NCI-H187 (cell line): ENCODE measurements at regions not wholly inside any gene's neighbourhood (a gene's known extent, or its start where the extent isn't known, plus 50 kb on each side); places are given as distances from the start of the nearest gene placed in this dataset.
A peak's percentile ranks its signal among the peaks of the same experiment; 100 is the strongest.

Source experiments
- DNase-seq, 2 experiments: peaks; one replicate each; lab custom pipeline; 2025; lab: John Stamatoyannopoulos, UW

DNA sequence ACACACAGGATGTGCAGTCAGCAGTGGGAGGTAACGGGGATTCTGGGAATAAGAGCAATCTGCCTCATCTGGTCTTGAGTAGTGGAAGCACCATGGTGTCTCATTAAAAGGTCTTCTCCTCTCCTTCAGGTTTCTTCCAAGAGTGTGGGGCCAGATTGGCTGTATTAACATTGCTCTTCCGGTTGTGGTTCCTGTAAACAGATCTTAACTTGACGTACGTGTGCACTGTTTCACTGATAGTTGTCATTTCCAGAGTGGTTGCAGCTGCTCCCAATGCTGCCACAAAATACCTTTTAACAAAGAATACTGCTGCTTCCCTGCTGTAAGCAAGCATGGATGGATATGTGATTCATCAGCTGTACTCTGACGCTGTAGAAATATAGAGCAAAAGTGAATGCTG, 1443.4 kb upstream of the TENM3 start:
- no peak for DNase-seq

DNA sequence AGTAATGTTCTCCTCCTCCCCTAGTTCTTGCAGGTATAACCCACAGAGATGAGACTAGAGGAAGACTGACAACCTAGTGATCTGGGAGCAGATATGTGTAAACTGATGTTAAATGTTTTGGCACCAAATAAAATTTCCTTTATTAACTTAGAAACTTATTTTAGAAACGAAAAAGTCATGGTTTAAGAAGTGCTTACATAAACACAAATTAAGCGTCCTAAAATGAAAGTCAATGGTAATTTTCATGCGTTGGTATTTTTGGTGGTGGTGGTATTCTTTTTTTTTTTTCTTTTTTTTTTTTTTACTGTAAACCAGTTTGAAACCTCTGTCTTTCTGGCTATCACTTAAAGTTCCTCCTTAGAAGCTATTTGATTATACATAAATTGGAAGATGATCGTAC, 1438.1 kb upstream of the TENM3 start:
- no peak for DNase-seq

DNA sequence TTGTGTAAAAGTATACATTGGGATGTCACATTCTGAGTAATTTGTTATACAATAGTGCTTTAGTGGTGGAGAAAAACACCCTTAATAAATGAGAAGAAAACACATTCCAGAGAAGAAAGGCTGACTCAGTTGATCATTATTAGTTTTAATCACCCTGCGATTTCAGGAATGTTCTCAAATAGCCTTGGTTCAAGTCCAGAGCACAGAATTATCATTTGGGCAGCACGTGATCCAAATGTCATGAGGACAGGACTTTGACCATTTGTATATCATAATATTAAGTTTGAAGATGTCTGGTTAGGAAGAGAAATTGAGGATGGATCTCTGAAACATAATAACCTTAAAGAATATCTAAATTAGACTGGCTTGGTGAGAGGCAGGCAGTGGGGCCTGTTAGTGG, 1434.3 kb upstream of the TENM3 start:
- DNase-seq = no peak

DNA sequence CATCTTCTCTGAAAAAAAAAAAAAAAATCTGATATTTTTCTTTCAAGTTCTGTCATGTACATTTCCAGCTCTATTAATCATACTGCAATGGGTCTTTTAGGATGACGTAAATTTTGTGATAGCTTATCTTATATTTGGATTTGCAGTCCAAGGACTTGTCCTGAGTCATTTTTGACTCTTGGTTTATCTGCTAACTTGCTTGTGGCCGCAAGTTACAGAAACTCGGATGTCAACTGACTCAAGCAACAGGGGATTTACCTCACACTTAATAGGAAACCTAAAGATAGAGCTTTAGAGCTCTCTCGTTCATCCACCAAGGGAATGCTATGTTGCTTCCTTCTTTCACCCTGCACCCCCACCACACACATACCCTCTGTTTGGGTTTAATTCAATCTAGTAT, 1433.8 kb upstream of the TENM3 start:
- no peak for DNase-seq

DNA sequence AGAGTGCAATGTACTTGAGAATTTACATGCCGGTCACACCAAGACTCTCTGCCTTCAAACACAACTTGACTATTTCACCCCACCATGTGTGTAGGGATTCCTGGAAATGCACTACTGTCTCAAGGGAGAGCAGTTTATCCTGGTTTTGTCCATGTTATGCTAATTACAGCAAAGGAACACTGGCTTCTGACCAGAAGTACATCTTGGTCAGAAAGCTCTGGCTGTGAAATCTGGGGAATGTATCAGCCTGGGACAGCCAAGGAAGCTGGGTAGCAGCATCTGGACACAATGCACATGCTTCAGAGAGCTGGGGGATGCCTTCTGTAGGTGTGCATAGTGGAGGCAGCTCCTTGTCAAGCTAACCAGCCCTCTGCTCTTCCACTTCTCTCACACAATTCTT, 1432.6 kb upstream of the TENM3 start:
- DNase-seq = no peak

DNA sequence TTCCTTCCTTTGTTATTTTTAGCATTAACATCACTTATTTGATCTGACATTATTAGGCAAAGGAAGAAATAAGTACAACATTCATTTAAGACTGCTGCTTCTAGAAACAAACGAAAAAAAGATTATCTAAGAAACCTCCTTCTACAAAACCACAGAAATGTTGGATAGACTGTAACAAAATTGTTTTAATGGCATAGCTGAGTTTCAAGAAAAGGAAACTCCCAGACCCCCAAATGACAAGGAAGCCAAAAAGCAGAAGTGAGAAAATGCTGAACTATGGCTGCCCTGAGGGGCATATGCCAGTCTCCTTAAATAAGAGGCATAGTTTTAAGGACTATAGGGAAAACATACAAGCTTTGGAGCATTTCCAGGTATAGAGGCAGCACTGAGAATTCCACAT, 1431.6 kb upstream of the TENM3 start:
- DNase-seq = no peak

DNA sequence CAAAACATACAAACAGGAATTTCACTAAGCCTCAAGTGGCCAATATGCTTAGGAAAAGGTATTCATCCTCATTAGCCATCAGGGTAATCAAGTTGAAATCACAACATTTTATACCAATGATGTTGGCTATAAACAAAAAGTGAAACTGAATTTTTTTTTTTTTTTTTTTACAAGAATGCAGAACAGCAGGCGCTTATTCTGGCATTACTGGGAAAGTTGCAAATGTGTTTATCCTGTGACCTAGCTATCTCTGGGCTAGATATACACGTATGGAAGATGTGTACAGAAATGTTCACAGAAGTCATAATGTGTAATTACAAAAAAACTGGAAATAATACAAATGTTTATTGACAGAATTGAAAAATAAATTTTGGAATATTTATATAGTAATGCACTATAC, 1430.4 kb upstream of the TENM3 start:
- no peak for DNase-seq

DNA sequence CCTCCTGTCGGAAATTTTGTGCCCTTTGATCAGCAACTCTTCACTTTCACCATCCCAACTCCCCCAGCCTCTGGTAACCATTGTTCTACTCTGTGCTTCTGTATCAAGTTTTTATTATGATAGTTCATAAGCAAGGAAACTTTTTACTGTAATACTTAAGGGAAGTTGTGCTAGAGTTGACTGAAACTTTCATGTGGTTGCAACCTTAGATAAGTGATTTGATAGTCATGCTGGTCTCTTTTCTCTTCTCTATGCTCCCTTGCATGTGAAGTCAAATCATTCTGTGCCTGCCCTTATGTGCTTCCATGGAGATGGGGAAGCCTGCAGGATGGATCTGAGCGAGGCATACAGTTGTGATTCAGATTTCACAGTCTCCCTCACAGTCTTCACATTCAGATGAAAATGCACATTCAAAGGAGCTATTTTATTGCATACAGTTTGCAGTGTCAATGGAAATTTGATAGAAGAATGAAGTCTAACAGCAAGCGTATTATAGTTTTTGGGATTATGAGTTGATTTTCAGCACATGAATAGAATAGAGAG, 1428.3 kb upstream of the TENM3 start:
- DNase-seq = no peak

DNA sequence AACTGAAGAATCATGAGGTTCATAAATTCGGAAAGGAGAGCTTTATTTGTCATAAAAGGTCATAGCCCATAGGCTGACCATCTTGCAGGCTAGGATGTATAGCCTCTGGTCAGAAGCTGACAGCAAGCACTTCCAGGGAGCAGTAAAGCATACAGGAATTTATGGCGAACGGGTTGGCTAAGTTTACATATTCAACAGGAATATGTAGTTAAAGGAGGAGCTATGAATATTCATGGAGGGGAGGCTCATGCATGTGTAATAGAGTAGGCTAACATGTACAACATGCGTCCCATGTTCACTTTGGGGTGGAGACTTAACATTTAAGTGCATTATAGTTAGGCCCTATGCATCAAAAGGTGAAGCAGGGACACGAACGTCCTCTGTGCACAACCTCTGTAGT, 1425.7 kb upstream of the TENM3 start:
- DNase-seq = no peak

DNA sequence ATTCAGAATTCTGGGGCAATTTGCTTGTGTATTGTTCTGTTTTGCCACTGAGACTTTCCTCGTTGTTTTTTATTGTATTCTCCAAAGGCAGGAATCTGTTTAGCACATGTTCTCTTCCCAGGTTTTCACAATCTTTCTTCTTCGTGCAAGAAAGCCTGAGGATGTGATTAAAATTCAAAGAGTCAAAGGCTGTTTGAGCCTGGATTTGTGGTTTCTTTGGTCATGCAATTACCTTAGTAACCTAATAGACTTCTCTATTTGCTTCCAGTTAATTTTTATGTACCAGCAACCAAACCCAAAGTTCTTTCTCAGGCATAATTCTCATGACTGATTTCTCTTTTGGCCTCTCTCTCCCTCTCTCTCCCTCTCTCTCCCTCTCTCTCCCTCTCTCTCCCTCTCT, 1420.1 kb upstream of the TENM3 start:
- DNase-seq = no peak

DNA sequence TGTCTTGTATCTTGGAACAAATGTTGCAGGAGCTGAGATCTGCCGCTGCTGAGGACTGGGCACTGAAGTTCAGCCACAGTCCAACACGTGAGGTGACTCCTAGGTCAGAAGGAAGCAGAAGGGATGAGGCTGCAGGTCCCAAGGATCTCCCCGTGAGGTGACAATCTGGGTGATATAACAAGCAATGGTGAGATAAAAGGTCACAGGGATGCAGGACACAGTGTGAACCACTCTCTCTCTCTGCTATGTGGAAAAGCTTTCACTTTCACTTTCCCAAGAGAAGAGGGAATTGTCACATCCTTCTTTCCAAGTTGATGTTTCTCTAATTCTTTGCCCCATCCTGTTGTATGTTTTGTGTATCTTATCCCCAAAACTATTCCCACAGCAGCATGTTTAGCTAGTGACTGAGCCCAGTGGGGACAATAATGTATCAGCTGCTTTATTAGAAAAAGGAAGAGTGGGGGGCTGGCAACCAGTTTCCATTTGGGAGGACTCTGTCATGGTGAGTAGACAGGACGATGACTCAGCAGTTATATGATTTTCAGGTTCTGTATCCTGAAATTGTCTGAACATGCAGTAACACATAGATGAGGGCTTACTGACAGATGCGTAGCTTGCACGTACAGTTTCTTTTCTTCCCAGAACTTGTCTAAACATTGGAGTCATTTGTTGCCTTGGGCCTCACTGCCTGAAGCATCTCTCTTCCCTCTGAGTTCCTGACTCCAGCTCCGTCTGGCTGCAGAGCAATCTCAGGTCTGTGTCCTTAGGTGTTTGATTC, 1415.8 kb upstream of the TENM3 start:
- no peak for DNase-seq

DNA sequence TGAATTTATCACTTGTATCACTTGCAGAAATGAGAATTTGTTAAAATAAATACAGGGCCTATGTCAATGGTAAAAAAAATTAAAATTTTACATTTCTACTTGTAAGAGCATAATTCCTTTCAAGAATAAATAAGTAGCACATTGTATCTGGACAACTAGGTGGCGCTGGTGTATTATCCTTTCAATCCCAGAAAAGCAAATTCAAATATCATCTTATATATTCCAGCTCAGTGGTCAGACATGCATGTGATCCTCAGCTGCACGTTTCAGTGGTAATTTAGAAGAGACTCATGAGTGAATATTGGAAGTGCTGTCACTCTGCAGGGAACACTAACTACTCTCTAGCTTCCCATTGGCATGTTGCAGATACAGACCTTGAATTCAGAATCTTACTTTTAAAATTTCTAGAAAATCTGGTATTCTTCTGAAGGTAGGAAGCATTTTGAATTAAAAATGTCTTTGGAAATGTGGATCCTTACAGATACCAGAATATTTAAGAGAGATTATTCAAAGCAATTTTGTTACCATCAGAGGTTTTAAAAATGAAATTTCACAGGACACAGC, 1414.7 kb upstream of the TENM3 start:
- DNase-seq = peak; percentile 6 to 34

DNA sequence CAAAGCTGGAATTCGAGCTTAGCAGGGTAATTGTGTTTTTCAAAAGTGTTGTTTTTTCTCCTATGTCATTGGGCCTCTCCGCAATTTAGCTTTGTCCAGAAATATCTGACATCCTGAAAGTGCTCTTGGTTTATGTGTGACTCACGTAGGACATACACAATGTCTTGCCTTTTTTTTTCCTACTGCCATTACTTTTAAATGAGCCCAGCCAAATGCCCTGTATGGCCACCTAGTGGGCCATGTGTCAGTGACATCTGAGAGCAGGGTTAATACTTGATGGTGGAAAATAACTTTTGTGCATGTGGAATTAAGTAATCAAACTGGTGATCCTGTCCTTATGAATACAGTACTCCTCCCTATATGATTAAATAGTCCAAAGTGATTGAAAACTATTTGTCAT, 1411.1 kb upstream of the TENM3 start:
- DNase-seq = no peak

DNA sequence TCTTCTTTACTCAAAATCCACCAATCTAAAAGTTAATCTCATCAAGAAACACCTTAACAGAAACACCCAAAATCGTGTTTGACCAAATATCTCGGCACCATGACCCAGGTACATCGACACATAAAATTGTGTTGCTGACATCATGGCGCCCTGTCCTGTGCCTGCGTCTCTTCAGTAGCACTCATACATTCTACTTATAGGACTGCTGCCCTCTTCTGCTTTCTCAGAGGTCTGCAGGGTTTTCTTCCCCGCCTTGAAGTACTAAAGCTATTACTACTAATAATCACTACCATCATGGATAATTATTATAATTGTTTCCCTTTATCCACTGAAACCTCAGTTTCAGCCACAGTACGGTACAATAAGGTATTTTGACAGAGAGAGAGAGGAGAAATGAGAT, 1403.1 kb upstream of the TENM3 start:
- DNase-seq = no peak

DNA sequence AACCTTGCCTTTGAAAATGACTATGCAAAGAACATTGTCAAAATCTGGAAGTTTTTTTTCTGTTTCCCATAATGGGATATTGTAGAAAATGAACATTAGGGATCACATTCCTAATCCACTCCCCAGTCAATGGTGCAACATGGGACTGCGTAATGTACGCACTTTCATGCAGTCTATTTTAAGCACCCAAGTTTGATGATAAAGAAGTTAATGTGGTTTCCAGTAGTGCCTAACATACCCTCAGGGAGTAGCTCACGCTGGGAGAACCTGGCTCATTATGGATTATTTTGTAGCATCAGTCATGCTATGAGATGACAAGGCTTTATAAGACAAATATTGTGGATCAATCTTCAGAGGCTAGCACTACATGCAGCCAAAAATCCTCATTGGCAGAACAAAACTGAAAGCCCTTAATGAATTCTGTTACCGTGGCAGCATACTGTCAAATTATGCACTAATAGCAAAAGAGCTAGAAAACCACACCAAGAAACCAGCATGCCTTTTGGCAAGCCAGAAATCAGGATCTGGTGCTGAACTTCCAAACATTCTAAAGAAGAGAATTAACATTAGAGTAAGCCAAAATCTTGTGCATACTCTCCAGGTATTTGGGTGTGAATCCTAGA, 1392.8 kb upstream of the TENM3 start:
- DNase-seq = no peak

DNA sequence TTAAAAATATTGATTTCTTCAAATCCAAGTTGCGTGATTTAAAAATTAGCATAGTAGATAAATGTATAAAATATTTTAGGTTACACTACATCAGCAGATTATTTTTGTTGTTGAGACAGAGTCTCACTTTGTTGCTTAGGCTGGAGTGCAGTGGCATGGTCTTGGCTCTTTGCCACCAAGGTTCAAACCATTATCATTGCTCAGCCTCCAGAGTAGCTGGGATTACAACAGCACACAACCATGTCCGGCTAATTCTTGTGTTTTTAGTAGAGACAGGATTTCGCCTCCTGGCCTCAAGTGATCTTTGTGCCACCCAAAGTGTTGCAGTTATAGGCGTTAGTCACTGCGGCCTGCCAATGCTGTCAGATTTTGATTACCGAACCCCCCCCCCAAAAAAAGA, 1390.5 kb upstream of the TENM3 start:
- DNase-seq = no peak

DNA sequence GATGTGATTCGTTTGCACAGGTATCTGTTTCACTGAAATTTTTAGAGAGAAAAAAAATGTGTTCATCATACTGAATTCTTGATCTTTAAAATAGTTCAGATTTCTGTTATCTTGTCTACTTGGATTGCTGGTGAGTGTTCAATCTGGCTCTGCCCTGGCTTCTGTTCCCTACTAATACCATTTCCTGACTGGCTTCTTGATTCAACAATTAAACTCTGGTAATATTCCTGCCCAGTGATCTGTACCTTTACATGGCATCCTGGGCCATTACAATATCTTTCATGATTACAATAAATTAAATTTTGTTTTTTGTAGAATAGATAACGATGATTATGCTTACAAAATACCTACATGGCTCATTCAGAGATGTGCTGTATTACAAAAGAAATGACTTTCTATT, 1388.0 kb upstream of the TENM3 start:
- no peak for DNase-seq

DNA sequence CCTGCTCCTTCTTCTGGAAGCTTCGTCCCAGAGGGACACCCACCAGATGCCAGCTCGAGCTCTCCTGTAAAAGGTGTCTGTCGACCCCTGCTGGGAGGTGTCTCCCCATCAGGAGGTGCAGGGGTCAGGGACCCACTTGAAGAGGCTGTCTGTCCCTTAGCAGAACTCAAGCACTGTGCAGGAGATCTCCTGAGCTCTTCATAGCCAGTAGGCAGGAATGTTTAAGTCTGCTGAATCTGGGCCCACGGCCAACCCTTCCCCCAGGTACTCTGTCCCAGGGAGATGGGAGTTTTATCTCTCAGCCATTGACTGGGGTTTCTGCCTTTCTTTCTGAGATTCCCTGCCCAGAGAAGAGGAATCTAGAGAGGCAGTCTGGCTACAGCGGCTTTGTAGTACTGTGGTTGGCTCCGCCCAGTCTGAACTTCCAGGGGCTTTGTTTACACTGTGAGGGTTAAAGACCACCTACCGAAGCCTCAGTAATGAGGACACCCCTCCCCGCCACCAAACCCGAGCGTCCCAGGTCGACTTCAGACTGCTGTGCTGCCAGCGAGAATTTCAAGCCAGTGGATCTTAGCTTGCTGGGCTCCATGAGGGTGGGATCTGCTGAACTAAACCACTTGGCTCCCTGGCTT, 1383.0 kb upstream of the TENM3 start:
- DNase-seq = no peak

DNA sequence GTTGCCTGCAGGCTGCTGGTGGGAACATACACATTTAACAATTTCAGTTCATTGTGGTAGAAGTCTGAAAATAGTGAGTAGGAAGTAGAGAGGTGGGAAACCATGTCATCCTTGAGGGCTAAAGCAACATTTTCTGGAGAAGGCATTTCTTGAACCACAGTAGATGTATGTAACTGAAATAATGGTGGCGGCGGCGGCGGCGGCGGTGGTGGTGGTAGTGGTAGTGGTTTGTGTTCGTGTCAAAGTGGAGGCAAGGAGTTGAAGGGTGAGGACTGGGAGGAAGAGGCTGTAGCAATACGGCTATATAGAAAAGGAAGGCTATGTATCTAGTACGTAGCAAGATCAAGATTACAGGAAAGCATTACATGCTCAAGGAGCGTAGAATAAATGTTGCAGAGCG, 1381.6 kb upstream of the TENM3 start:
- no peak for DNase-seq

DNA sequence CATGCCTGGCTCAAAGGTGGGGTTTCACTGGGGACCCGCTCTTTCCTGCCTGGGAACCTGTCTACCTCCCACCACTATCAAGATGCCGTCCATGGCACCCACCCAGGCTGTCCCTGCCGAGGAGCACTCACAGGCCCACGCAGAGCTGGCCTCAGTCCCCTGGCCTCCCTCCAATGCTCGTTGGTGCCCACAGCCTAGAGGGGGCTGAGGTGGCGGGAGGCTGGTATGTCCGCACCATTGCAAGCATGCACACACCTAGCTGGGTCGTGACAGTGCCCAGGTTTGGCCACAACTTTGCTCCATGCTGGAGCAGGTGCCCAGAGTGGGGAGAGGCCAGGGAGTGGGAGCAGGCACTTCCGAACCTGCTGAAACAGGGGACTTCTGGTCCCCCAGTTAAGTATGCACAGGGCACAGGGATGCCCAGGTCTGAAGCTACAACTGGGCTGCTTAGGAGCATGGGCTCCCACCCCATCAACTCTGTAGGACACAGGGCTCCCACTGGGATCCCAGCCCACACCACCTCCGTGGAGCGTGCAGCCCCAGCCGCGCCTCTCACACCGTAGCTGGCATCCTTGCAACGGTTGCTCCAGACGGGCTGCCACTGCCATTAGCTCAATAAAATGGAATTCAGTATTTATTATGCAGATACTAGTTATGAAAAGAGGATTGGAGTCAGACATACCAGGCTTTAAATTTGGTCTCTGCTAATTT, 1376.1 kb upstream of the TENM3 start:
- no peak for DNase-seq

DNA sequence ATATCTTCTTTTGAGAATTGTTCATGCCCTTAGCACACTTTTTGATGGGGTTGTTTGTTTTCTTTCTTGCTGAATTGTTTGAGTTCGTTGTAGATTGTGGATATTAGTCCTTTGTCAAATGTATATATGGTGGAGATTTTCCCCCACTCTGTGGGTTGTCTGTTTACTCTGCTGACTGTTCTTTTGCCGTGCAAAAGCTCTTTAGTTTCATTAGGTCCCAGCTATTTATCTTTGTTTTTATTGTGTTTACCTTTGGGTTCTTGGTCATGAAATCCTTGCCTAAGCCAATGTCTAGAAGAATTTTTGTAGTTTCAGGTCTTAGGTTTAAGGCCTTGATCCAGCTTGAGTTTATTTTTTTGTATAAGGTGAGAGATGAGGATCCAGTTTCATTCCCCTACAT, 1372.6 kb upstream of the TENM3 start:
- DNase-seq = no peak

DNA sequence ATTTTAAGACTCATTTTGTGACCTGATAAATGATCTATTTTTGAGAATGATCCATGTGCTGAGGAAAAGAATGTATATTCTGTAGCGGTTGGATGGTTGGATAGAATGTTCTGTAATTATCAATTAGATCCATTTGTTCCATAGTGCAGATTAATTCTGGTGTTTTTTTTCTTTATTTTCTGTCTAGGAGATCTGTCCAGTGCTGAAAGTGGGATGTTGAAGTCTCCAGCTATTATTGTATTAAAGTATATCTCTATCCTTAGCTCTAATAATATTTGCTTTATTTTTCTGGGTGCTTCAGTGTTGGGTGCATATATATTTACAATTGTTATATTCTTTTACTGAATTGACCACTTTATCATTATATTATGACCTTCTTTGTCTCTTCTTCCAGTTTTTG, 1344.9 kb upstream of the TENM3 start:
- no peak for DNase-seq
